Mammary epithelial cell (primary cell): ENCODE measurements at regions not wholly inside any gene's neighbourhood (a gene's known extent, or its start where the extent isn't known, plus 50 kb on each side); places are given as distances from the start of the nearest gene placed in this dataset.

Source experiments
- EZH2 ChIP-seq: IDR thresholded peaks from 2 replicates; pipeline ENCODE4 v1.6.1; 2012; ENCODE audit warnings: low read length, inconsistent platforms, borderline replicate concordance
- TF ChIP-seq, protein P1 (sequence below), 2 donors: IDR thresholded peaks in 1 of 2; conservative IDR thresholded peaks in 1 of 2; 2 replicates each; pipeline ENCODE4 v1.5.1; 2011 to 2012; ENCODE audit warnings: inconsistent platforms in 2 of 2, low read length in 2 of 2, mild to moderate bottlenecking in 2 of 2, control low read depth in 1 of 2, low read depth in 1 of 2; ENCODE audit not compliant: insufficient read depth in 1 of 2; ENCODE audit errors: extremely low read depth in 1 of 2

DNA sequence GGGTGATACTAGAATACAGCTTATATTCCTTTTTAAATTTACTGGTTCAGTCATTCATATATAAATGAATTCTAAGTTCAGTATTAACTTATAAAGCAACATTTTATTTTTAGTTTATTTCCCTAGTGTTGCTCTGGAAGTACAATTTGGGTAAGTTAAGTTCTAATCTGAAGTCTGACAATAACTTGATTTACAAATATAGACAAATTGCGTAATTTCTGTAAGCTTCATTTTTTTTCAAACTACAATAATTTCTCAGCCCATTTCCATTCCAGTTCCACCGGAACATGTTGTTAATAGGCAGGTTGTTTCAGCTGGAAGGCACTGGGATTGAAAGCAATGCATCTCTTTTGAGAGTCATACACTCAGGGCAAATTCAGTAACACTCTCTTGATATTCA, 2000.7 kb downstream of the OLFM4 start:
- TF ChIP-seq, protein P1, sequence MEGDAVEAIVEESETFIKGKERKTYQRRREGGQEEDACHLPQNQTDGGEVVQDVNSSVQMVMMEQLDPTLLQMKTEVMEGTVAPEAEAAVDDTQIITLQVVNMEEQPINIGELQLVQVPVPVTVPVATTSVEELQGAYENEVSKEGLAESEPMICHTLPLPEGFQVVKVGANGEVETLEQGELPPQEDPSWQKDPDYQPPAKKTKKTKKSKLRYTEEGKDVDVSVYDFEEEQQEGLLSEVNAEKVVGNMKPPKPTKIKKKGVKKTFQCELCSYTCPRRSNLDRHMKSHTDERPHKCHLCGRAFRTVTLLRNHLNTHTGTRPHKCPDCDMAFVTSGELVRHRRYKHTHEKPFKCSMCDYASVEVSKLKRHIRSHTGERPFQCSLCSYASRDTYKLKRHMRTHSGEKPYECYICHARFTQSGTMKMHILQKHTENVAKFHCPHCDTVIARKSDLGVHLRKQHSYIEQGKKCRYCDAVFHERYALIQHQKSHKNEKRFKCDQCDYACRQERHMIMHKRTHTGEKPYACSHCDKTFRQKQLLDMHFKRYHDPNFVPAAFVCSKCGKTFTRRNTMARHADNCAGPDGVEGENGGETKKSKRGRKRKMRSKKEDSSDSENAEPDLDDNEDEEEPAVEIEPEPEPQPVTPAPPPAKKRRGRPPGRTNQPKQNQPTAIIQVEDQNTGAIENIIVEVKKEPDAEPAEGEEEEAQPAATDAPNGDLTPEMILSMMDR (conservative IDR thresholded peaks at IDR 0.05 in 1 of 2, IDR thresholded peaks at IDR 0.05 in 1 of 2; ENCODE audit: extremely low read depth in 1 of 2, insufficient read depth in 1 of 2, low read depth in 1 of 2, low read length in 2 of 2) = no peak
- no peak for TF ChIP-seq EZH2
